A549 (cell line): ENCODE measurements at regions not wholly inside any gene's neighbourhood (a gene's known extent, or its start where the extent isn't known, plus 50 kb on each side); places are given as distances from the start of the nearest gene placed in this dataset.

Experiments
- GATA3 ChIP-seq: IDR thresholded peaks from 2 replicates; pipeline ENCODE4 v1.6.1; 2012; ENCODE audit warnings: borderline replicate concordance
- HOXA7 ChIP-seq: fragments of 250-450 bp; sonication (Bioruptor Pico); IDR thresholded peaks from 2 replicates; pipeline ENCODE4 v1.5.0; 2020; ENCODE audit warnings: mild to moderate bottlenecking, moderate library complexity
- MYC ChIP-seq: IDR thresholded peaks from 2 replicates; pipeline ENCODE4 v1.6.1; 2012; ENCODE audit warnings: mild to moderate bottlenecking, inconsistent platforms, low read length, improper control_type of control experiment, borderline replicate concordance
- POLR2A ChIP-seq: IDR thresholded peaks from 2 replicates; pipeline ENCODE4 v1.6.1; 2012; ENCODE audit warnings: mild to moderate bottlenecking, low read length
- RFX5 ChIP-seq: fragments of 450-650 bp; IDR thresholded peaks from 2 replicates; pipeline ENCODE4 v1.7.1; 2014; ENCODE audit warnings: antibody characterized with exemption, mild to moderate bottlenecking, moderate library complexity
- TF ChIP-seq, protein P1 (sequence below): fragments of >200 bp; sonication (Bioruptor Twin); formaldehyde crosslinking; IDR thresholded peaks from 3 replicates; pipeline ENCODE4 v1.5.1; 2016
- TF ChIP-seq, protein P2 (sequence below): fragments of 150-350 bp; IDR thresholded peaks from 2 replicates; pipeline ENCODE4 v1.6.1; 2014; ENCODE audit warnings: low read depth, mild to moderate bottlenecking, low read length

GRCh38 chr16:22631264-22631663 lies 120.6 kb downstream of the NPIPB5 start:
- TF ChIP-seq RFX5 (no peak), POLR2A (no peak), GATA3 (no peak), MYC (no peak), HOXA7 (CRISPR knock-in tag) (no peak)
- TF ChIP-seq, protein P1, sequence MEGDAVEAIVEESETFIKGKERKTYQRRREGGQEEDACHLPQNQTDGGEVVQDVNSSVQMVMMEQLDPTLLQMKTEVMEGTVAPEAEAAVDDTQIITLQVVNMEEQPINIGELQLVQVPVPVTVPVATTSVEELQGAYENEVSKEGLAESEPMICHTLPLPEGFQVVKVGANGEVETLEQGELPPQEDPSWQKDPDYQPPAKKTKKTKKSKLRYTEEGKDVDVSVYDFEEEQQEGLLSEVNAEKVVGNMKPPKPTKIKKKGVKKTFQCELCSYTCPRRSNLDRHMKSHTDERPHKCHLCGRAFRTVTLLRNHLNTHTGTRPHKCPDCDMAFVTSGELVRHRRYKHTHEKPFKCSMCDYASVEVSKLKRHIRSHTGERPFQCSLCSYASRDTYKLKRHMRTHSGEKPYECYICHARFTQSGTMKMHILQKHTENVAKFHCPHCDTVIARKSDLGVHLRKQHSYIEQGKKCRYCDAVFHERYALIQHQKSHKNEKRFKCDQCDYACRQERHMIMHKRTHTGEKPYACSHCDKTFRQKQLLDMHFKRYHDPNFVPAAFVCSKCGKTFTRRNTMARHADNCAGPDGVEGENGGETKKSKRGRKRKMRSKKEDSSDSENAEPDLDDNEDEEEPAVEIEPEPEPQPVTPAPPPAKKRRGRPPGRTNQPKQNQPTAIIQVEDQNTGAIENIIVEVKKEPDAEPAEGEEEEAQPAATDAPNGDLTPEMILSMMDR, result no peak
- TF ChIP-seq, protein P2, sequence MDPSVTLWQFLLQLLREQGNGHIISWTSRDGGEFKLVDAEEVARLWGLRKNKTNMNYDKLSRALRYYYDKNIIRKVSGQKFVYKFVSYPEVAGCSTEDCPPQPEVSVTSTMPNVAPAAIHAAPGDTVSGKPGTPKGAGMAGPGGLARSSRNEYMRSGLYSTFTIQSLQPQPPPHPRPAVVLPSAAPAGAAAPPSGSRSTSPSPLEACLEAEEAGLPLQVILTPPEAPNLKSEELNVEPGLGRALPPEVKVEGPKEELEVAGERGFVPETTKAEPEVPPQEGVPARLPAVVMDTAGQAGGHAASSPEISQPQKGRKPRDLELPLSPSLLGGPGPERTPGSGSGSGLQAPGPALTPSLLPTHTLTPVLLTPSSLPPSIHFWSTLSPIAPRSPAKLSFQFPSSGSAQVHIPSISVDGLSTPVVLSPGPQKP, result no peak
